Brain pericyte (primary cell): ENCODE measurements at regions not wholly inside any gene's neighbourhood (a gene's known extent, or its start where the extent isn't known, plus 50 kb on each side); places are given as distances from the start of the nearest gene placed in this dataset.

ENCODE experiments used
- DNase-seq: peaks from one replicate; pipeline ENCODE4 v3.0.0-alpha.2; 2012; ENCODE audit warnings: low read depth, low spot score

- no peak for DNase-seq
Observed at GRCh38 chr4:30932581-30932980, 212.4 kb downstream of the PCDH7 start.

GRCh38 chr4:30939069-30939468, 218.9 kb downstream of the PCDH7 start:
- no peak for DNase-seq

GRCh38 chr4:30939684-30940083, 219.5 kb downstream of the PCDH7 start:
- no peak for DNase-seq

GRCh38 chr4:30941641-30942040, 221.5 kb downstream of the PCDH7 start:
- DNase-seq, result no peak

GRCh38 chr4:30943356-30943755, 223.2 kb downstream of the PCDH7 start:
- DNase-seq, result no peak

- DNase-seq, result no peak
Observed at GRCh38 chr4:30945586-30945985, 225.4 kb downstream of the PCDH7 start.

GRCh38 chr4:30946288-30946687, 226.1 kb downstream of the PCDH7 start:
- no peak for DNase-seq

GRCh38 chr4:30948653-30949052, 228.5 kb downstream of the PCDH7 start:
- no peak for DNase-seq

- no peak for DNase-seq
Observed at GRCh38 chr4:30950737-30951136, 230.6 kb downstream of the PCDH7 start.

- no peak for DNase-seq
Observed at GRCh38 chr4:30952526-30953219, 232.5 kb downstream of the PCDH7 start.

- no peak for DNase-seq
Observed at GRCh38 chr4:30953799-30954198, 233.6 kb downstream of the PCDH7 start.

GRCh38 chr4:30956916-30957315, 236.7 kb downstream of the PCDH7 start:
- no peak for DNase-seq

GRCh38 chr4:30957706-30958105, 237.5 kb downstream of the PCDH7 start:
- DNase-seq, result no peak

- DNase-seq, result no peak
Observed at GRCh38 chr4:30959781-30960485, 239.8 kb downstream of the PCDH7 start.

- no peak for DNase-seq
Observed at GRCh38 chr4:30962939-30963338, 242.8 kb downstream of the PCDH7 start.

GRCh38 chr4:30968926-30969325, 248.8 kb downstream of the PCDH7 start:
- no peak for DNase-seq

GRCh38 chr4:30972542-30972941, 252.4 kb downstream of the PCDH7 start:
- DNase-seq, result no peak

GRCh38 chr4:30973993-30974392, 253.8 kb downstream of the PCDH7 start:
- DNase-seq, result no peak

GRCh38 chr4:30979402-30979801, 259.2 kb downstream of the PCDH7 start:
- DNase-seq, result no peak

GRCh38 chr4:30989508-30989907, 269.3 kb downstream of the PCDH7 start:
- no peak for DNase-seq

GRCh38 chr4:30996841-30997240, 276.7 kb downstream of the PCDH7 start:
- no peak for DNase-seq

GRCh38 chr4:31005037-31005436, 284.9 kb downstream of the PCDH7 start:
- no peak for DNase-seq

GRCh38 chr4:31007858-31008257, 287.7 kb downstream of the PCDH7 start:
- no peak for DNase-seq
